ENCODE measurements at regions not wholly inside any gene's neighbourhood (a gene's known extent, or its start where the extent isn't known, plus 50 kb on each side); places are given as distances from the start of the nearest gene placed in this dataset.
A peak's percentile ranks its signal among the peaks of the same experiment; 100 is the strongest.

GRCh38 chr13:105462098-105462497 lies 1073.4 kb downstream of the EFNB2 start:
- H3K4me3 ChIP-seq (ENCODE audit: low read depth, low read length): no peak overlapping the region
- TF ChIP-seq CTCF (IDR thresholded peaks at IDR 0.05; ENCODE audit: control insufficient read depth, extremely low read depth, insufficient read depth): no peak
- DNase-seq (ENCODE audit: low read depth): no peak

- no peak for DNase-seq (ENCODE audit: low read depth)
- H3K4me3 ChIP-seq (ENCODE audit: low read depth, low read length): no peak overlapping the region
- no peak for TF ChIP-seq CTCF (IDR thresholded peaks at IDR 0.05; ENCODE audit: control insufficient read depth, extremely low read depth, insufficient read depth)
Observed at GRCh38 chr13:105452895-105453294, 1082.6 kb downstream of the EFNB2 start.

- TF ChIP-seq CTCF (IDR thresholded peaks at IDR 0.05; ENCODE audit: control insufficient read depth, extremely low read depth, insufficient read depth): no peak
- H3K4me3 ChIP-seq (ENCODE audit: low read depth, low read length): no peak overlapping the region
- no peak for DNase-seq (ENCODE audit: low read depth)
Observed at GRCh38 chr13:105450784-105451183, 1084.7 kb downstream of the EFNB2 start.

GRCh38 chr13:105448811-105449210 lies 1086.7 kb downstream of the EFNB2 start:
- H3K4me3 ChIP-seq (ENCODE audit: low read depth, low read length): no peak overlapping the region
- no peak for DNase-seq (ENCODE audit: low read depth)
- TF ChIP-seq CTCF (IDR thresholded peaks at IDR 0.05; ENCODE audit: control insufficient read depth, extremely low read depth, insufficient read depth): no peak

- no peak for DNase-seq (ENCODE audit: low read depth)
- H3K4me3 ChIP-seq (ENCODE audit: low read depth, low read length): no peak overlapping the region
- TF ChIP-seq CTCF (IDR thresholded peaks at IDR 0.05; ENCODE audit: control insufficient read depth, extremely low read depth, insufficient read depth): no peak
Observed at GRCh38 chr13:105446197-105446596, 1089.3 kb downstream of the EFNB2 start.

GRCh38 chr13:105445796-105446195 lies 1089.7 kb downstream of the EFNB2 start:
- TF ChIP-seq CTCF (IDR thresholded peaks at IDR 0.05; ENCODE audit: control insufficient read depth, extremely low read depth, insufficient read depth): no peak
- no peak for DNase-seq (ENCODE audit: low read depth)
- H3K4me3 ChIP-seq (ENCODE audit: low read depth, low read length): no peak overlapping the region

GRCh38 chr13:105442949-105443699 lies 1092.3 kb downstream of the EFNB2 start:
- DNase-seq (ENCODE audit: low read depth): peak; percentile 25
- no peak overlapping the region for H3K4me3 ChIP-seq (ENCODE audit: low read depth, low read length)
- no peak for TF ChIP-seq CTCF (IDR thresholded peaks at IDR 0.05; ENCODE audit: control insufficient read depth, extremely low read depth, insufficient read depth)

All from LNCaP clone FGC (cell line).